ENCODE measurements at regions not wholly inside any gene's neighbourhood (a gene's known extent, or its start where the extent isn't known, plus 50 kb on each side); places are given as distances from the start of the nearest gene placed in this dataset.
"Not testable (repeated sequence)": the region's sequence is repeated elsewhere in the genome, so short reads cannot be mapped to it uniquely, and the experiment has no call there.

- no peak for TF ChIP-seq CTCF (IDR thresholded peaks at IDR 0.05)
- no peak overlapping the region for H3K4me3 ChIP-seq (ENCODE audit: low read depth, low read length)
- H3K36me3 ChIP-seq (ENCODE audit: control insufficient read depth, insufficient read depth, low read length): no peaks in the 10 kb centered on the region
- H3K4me1 ChIP-seq: no peaks in the 10 kb centered on the region
- no peaks in the 10 kb centered on the region for H3K79me2 ChIP-seq
- H3K27ac ChIP-seq: no peak overlapping the region
- no peak overlapping the region for H3K9ac ChIP-seq
- H3K9me3 ChIP-seq (ENCODE audit: control insufficient read depth, low read length): no peaks in the 10 kb centered on the region
- no peaks in the 10 kb centered on the region for H3K27me3 ChIP-seq (ENCODE audit: control insufficient read depth, insufficient read depth, low read length)
- no peak overlapping the region for H3K4me2 ChIP-seq (ENCODE audit: low read length)
- no peak overlapping the region for H2AFZ ChIP-seq
Measured at GRCh38 chr9:40884072-40884901, 244.2 kb downstream of the FOXD4L6 start.

- H3K36me3 ChIP-seq (ENCODE audit: control insufficient read depth, insufficient read depth, low read length); H3K4me2 ChIP-seq (ENCODE audit: low read length); H3K9ac ChIP-seq; H3K4me3 ChIP-seq (ENCODE audit: low read depth, low read length); H3K4me1 ChIP-seq; H3K27ac ChIP-seq; H3K27me3 ChIP-seq (ENCODE audit: control insufficient read depth, insufficient read depth, low read length); H3K79me2 ChIP-seq; H3K9me3 ChIP-seq (ENCODE audit: control insufficient read depth, low read length); H2AFZ ChIP-seq: not testable (repeated sequence)
Measured at GRCh38 chr9:40883423-40884071, 244.9 kb downstream of the FOXD4L6 start.

- not testable (repeated sequence) for H2AFZ ChIP-seq; H3K79me2 ChIP-seq; H3K4me3 ChIP-seq (ENCODE audit: low read depth, low read length); H3K27ac ChIP-seq; H3K27me3 ChIP-seq (ENCODE audit: control insufficient read depth, insufficient read depth, low read length); H3K4me2 ChIP-seq (ENCODE audit: low read length); H3K9ac ChIP-seq; H3K36me3 ChIP-seq (ENCODE audit: control insufficient read depth, insufficient read depth, low read length); H3K4me1 ChIP-seq; H3K9me3 ChIP-seq (ENCODE audit: control insufficient read depth, low read length)
Measured at GRCh38 chr9:40873753-40874295, 254.7 kb downstream of the FOXD4L6 start.

GRCh38 chr9:40868437-40868836 is 260.0 kb downstream of the FOXD4L6 start:
- H3K4me3 ChIP-seq (ENCODE audit: low read depth, low read length); H2AFZ ChIP-seq; H3K9me3 ChIP-seq (ENCODE audit: control insufficient read depth, low read length); H3K27me3 ChIP-seq (ENCODE audit: control insufficient read depth, insufficient read depth, low read length); H3K27ac ChIP-seq; H3K9ac ChIP-seq; H3K4me1 ChIP-seq; H3K79me2 ChIP-seq; H3K36me3 ChIP-seq (ENCODE audit: control insufficient read depth, insufficient read depth, low read length); H3K4me2 ChIP-seq (ENCODE audit: low read length): not testable (repeated sequence)
